Keratinocyte (primary cell): ENCODE measurements at regions not wholly inside any gene's neighbourhood (a gene's known extent, or its start where the extent isn't known, plus 50 kb on each side); places are given as distances from the start of the nearest gene placed in this dataset.
A peak's percentile ranks its signal among the peaks of the same experiment; 100 is the strongest.

Source experiments
- DNase-seq: peaks from one replicate; pipeline ENCODE4 v3.0.0-alpha.2; 2011; ENCODE audit warnings: low read depth, missing footprints, low spot score
- FAIRE-seq: peaks from 2 replicates; lab custom pipeline; 2011; peaks lifted over from hg19 to GRCh38; lab: Jason Lieb, UNC
- H2AFZ ChIP-seq: 2 replicates; pipeline ENCODE4 v1.6.0; 2012; ENCODE audit warnings: low read length, control low read depth, inconsistent platforms; ENCODE audit not compliant: control insufficient read depth
- H3K27ac ChIP-seq: 2 replicates; pipeline ENCODE4 v1.5.1; 2011; ENCODE audit warnings: low read length; ENCODE audit not compliant: control insufficient read depth, insufficient read depth
- H3K27me3 ChIP-seq: 3 replicates; pipeline ENCODE4 v1.6.0; 2011; ENCODE audit warnings: low read length; ENCODE audit not compliant: control insufficient read depth, insufficient read depth; ENCODE audit errors: extremely low read depth
- H3K36me3 ChIP-seq, 2 experiments: 2 replicates in 1 of 2; 3 replicates in 1 of 2; pipeline ENCODE4 v1.5.1; 2011; ENCODE audit warnings: low read length in 2 of 2, mild to moderate bottlenecking in 1 of 2; ENCODE audit not compliant: control insufficient read depth in 2 of 2, insufficient read depth in 2 of 2; ENCODE audit errors: extremely low read depth in 1 of 2
- H3K4me1 ChIP-seq: 3 replicates; pipeline ENCODE4 v1.5.1; 2011; ENCODE audit warnings: low read length; ENCODE audit not compliant: control insufficient read depth, insufficient read depth; ENCODE audit errors: extremely low read depth
- H3K4me2 ChIP-seq: 3 replicates; pipeline ENCODE4 v1.6.0; 2011; ENCODE audit warnings: low read depth, low read length; ENCODE audit not compliant: control insufficient read depth, insufficient read depth; ENCODE audit errors: extremely low read depth
- H3K4me3 ChIP-seq, 3 experiments: fragments of 200-600 bp in 1 of 3; sonication (generic) in 1 of 3; 2 replicates in 2 of 3; 3 replicates in 1 of 3; pipeline ENCODE4 v1.5.1; 2011 to 2016; ENCODE audit warnings: low read length in 3 of 3, mild to moderate bottlenecking in 3 of 3, control low read depth in 2 of 3, inconsistent platforms in 1 of 3, low read depth in 1 of 3, mixed read lengths in 1 of 3, mixed run types in 1 of 3, moderate library complexity in 1 of 3; ENCODE audit not compliant: control insufficient read depth in 2 of 3, insufficient read depth in 2 of 3; ENCODE audit errors: extremely low read depth in 1 of 3
- H3K79me2 ChIP-seq: 2 replicates; pipeline ENCODE4 v1.6.0; 2012; ENCODE audit warnings: low read length; ENCODE audit not compliant: control insufficient read depth, insufficient read depth
- H3K9ac ChIP-seq: 3 replicates; pipeline ENCODE4 v1.6.0; 2011; ENCODE audit warnings: low read length; ENCODE audit not compliant: control insufficient read depth, insufficient read depth; ENCODE audit errors: extremely low read depth
- H3K9me1 ChIP-seq: 3 replicates; pipeline ENCODE4 v1.6.0; 2011; ENCODE audit warnings: low read length; ENCODE audit not compliant: control insufficient read depth, insufficient read depth; ENCODE audit errors: extremely low read depth
- H3K9me3 ChIP-seq: 2 replicates; pipeline ENCODE4 v1.5.1; 2012; ENCODE audit warnings: low read depth, low read length; ENCODE audit not compliant: control insufficient read depth
- H4K20me1 ChIP-seq: 3 replicates; pipeline ENCODE4 v1.6.0; 2011; ENCODE audit warnings: low read length; ENCODE audit not compliant: control insufficient read depth, insufficient read depth; ENCODE audit errors: extremely low read depth
- CTCF ChIP-seq, 3 experiments: IDR thresholded peaks in 1 of 3; conservative IDR thresholded peaks in 1 of 3; optimal IDR thresholded peaks in 1 of 3; 2 replicates in 2 of 3; 3 replicates in 1 of 3; pipeline versions ENCODE3 to v1.5.1; 2011; ENCODE audit warnings: low read length in 3 of 3, mild to moderate bottlenecking in 3 of 3, moderate library complexity in 2 of 3, control low read depth in 1 of 3, inconsistent platforms in 1 of 3; ENCODE audit not compliant: insufficient read depth in 2 of 3; ENCODE audit errors: extremely low read depth in 1 of 3
- EZH2 ChIP-seq: IDR thresholded peaks from one replicate; pipeline ENCODE4 v1.6.1; 2012; ENCODE audit warnings: inconsistent platforms, mild to moderate bottlenecking, low read length, moderate library complexity
- dilution Hi-C: fragments of 300-500 bp; cut with MboI; formaldehyde crosslinking; loops from one replicate; pipeline ENCODE4 v1.7.0; 2020; ENCODE audit warnings: low sequenced_read_pairs; ENCODE audit not compliant: extremely low pct_ligation_motif_present

GRCh38 chr4:141804836-141805235, 168.5 kb downstream of the IL15 start:
- no peaks in the 10 kb centered on the region for H3K4me1 ChIP-seq
- no peaks in the 10 kb centered on the region for H3K27me3 ChIP-seq
- H2AFZ ChIP-seq = no peak overlapping the region
- dilution Hi-C loops = no loop called here
- H3K27ac ChIP-seq = no peak overlapping the region
- H3K36me3 ChIP-seq = no peaks in the 10 kb centered on the region
- no peaks in the 10 kb centered on the region for H3K79me2 ChIP-seq
- no peak for FAIRE-seq
- no peak overlapping the region for H3K9ac ChIP-seq
- no peak for DNase-seq
- H3K9me3 ChIP-seq = no peaks in the 10 kb centered on the region
- no peaks in the 10 kb centered on the region for H4K20me1 ChIP-seq
- no peaks in the 10 kb centered on the region for H3K9me1 ChIP-seq
- no peak overlapping the region for H3K4me3 ChIP-seq
- TF ChIP-seq CTCF (optimal IDR thresholded peaks at IDR 0.05 in 1 of 3, IDR thresholded peaks at IDR 0.05 in 1 of 3, conservative IDR thresholded peaks at IDR 0.05 in 1 of 3; ENCODE audit: extremely low read depth in 1 of 3, insufficient read depth in 2 of 3, low read length in 3 of 3) (no peak), EZH2 (no peak)
- no peak overlapping the region for H3K4me2 ChIP-seq

- peak; percentile 41 for FAIRE-seq
- no peak for TF ChIP-seq EZH2
- TF ChIP-seq CTCF (optimal IDR thresholded peaks at IDR 0.05 in 1 of 3, IDR thresholded peaks at IDR 0.05 in 1 of 3, conservative IDR thresholded peaks at IDR 0.05 in 1 of 3; ENCODE audit: extremely low read depth in 1 of 3, insufficient read depth in 2 of 3, low read length in 3 of 3) = no peak
- Histone ChIP-seq H3K4me1 (no peaks in the 10 kb centered on the region), H3K79me2 (no peaks in the 10 kb centered on the region), H2AFZ (no peak overlapping the region), H3K4me2 (no peak overlapping the region), H3K27ac (no peak overlapping the region), H3K4me3 (no peak overlapping the region), H3K27me3 (no peaks in the 10 kb centered on the region), H3K9me1 (no peaks in the 10 kb centered on the region), H3K9me3 (no peaks in the 10 kb centered on the region), H4K20me1 (no peaks in the 10 kb centered on the region), H3K36me3 (no peaks in the 10 kb centered on the region), H3K9ac (no peak overlapping the region)
- dilution Hi-C loops = no loop called here
- no peak for DNase-seq
These were observed 170.9 kb downstream of the IL15 start for GRCh38 chr4:141807103-141807891.
